Stimulated activated naive B cell treated with anti-CD40 and anti-IgM and Interleukin-4, amounts not matched to agents 10 μg/mL and 1 μg/mL and 100 μg/mL, for 72 hours (primary cell): ENCODE measurements at regions not wholly inside any gene's neighbourhood (a gene's known extent, or its start where the extent isn't known, plus 50 kb on each side); places are given as distances from the start of the nearest gene placed in this dataset.

Experiments used
- ATAC-seq, 2 donors: fragments of 150-1000 bp; cut with Tn5 transposase; replicated peaks; 2 replicates each; pipeline ENCODE4 v1.10.0; 2021; ENCODE audit warnings: moderate library complexity in 1 of 2
- DNase-seq: peaks from one replicate; pipeline ENCODE4 v3.0.0; 2021
- H3K27ac Mint-ChIP-seq: one replicate; pipeline ENCODE4 v1.8.0; 2022; ENCODE audit warnings: mild to moderate bottlenecking, mixed read lengths
- H3K27me3 Mint-ChIP-seq, 2 donors: one replicate each; pipeline ENCODE4 v1.8.0; 2022; ENCODE audit warnings: mixed read lengths in 2 of 2
- H3K36me3 Mint-ChIP-seq, 2 donors: one replicate each; pipeline ENCODE4 v1.8.0; 2022; ENCODE audit warnings: mixed read lengths in 2 of 2, mild to moderate bottlenecking in 1 of 2
- H3K4me1 Mint-ChIP-seq, 2 donors: one replicate each; pipeline ENCODE4 v1.8.0; 2022; ENCODE audit warnings: mixed read lengths in 2 of 2, mild to moderate bottlenecking in 1 of 2
- H3K4me3 Mint-ChIP-seq, 2 donors: one replicate each; pipeline ENCODE4 v1.8.0; 2022; ENCODE audit warnings: mild to moderate bottlenecking in 2 of 2, mixed read lengths in 2 of 2, moderate library complexity in 1 of 2
- H3K9me3 Mint-ChIP-seq, 2 donors: one replicate each; pipeline ENCODE4 v1.8.0; 2022; ENCODE audit warnings: mixed read lengths in 2 of 2, mild to moderate bottlenecking in 1 of 2

GRCh38 chr7:142311876-142312275 is 54.0 kb upstream of the PRSS58 start:
- Mint-ChIP-seq H3K36me3 (no peaks in the 10 kb centered on the region), H3K4me1 (peaks cover 5 to 6% of the 10 kb centered on the region in 2 donors), H3K4me3 (no peak overlapping the region), H3K9me3 (no peaks in the 10 kb centered on the region), H3K27me3 (peaks cover 15 to 26% of the 10 kb centered on the region in 2 donors), H3K27ac (no peak overlapping the region)
- ATAC-seq (no peak), DNase-seq (no peak)

GRCh38 chr7:142308918-142309317 is 51.1 kb upstream of the PRSS58 start:
- Mint-ChIP-seq H3K4me3 (no peak overlapping the region), H3K27ac (no peak overlapping the region), H3K36me3 (no peaks in the 10 kb centered on the region), H3K27me3 (peaks cover 18 to 24% of the 10 kb centered on the region in 2 donors), H3K9me3 (no peaks in the 10 kb centered on the region), H3K4me1 (peaks cover 7 to 16% of the 10 kb centered on the region in 2 donors)
- DNase-seq = no peak
- no peak for ATAC-seq

GRCh38 chr7:142308326-142308725 is 50.5 kb upstream of the PRSS58 start:
- Mint-ChIP-seq H3K27ac (no peak overlapping the region), H3K4me1 (peaks cover 7 to 12% of the 10 kb centered on the region in 2 donors), H3K36me3 (no peaks in the 10 kb centered on the region), H3K9me3 (no peaks in the 10 kb centered on the region), H3K27me3 (peaks cover 14 to 25% of the 10 kb centered on the region in 2 donors), H3K4me3 (no peak overlapping the region)
- DNase-seq (no peak), ATAC-seq (no peak)
